ES-I3 (cell line): ENCODE measurements at regions not wholly inside any gene's neighbourhood (a gene's known extent, or its start where the extent isn't known, plus 50 kb on each side); places are given as distances from the start of the nearest gene placed in this dataset.
A peak's percentile ranks its signal among the peaks of the same experiment; 100 is the strongest.

ENCODE experiments used
- H3K36me3 ChIP-seq: 2 replicates; pipeline ENCODE4 v1.6.1; 2013; ENCODE audit warnings: mild to moderate bottlenecking, low read length, control low read depth, moderate library complexity; ENCODE audit not compliant: insufficient read depth
- H3K4me1 ChIP-seq: 2 replicates; pipeline ENCODE4 v1.6.1; 2013; ENCODE audit warnings: mild to moderate bottlenecking, control low read depth, low read length; ENCODE audit not compliant: insufficient read depth
- H3K9ac ChIP-seq: 2 replicates; pipeline ENCODE4 v1.6.1; 2013; ENCODE audit warnings: low read depth, mild to moderate bottlenecking, low read length, moderate library complexity
- H3K9me3 ChIP-seq: 2 replicates; pipeline ENCODE4 v1.6.1; 2013; ENCODE audit warnings: mild to moderate bottlenecking, low read length, moderate library complexity; ENCODE audit not compliant: control insufficient read depth, insufficient read depth

GRCh38 chr21:36532769-36533467, 53.0 kb upstream of the CLDN14 start:
- H3K9ac ChIP-seq = no peak overlapping the region
- no peaks in the 10 kb centered on the region for H3K4me1 ChIP-seq
- H3K9me3 ChIP-seq = no peaks in the 10 kb centered on the region
- H3K36me3 ChIP-seq = no peaks in the 10 kb centered on the region

- Histone ChIP-seq H3K4me1 (no peaks in the 10 kb centered on the region), H3K9me3 (no peaks in the 10 kb centered on the region), H3K36me3 (no peaks in the 10 kb centered on the region), H3K9ac (no peak overlapping the region)
These were observed 53.5 kb upstream of the CLDN14 start for GRCh38 chr21:36533468-36533848.

- Histone ChIP-seq H3K9ac (no peak overlapping the region), H3K4me1 (no peaks in the 10 kb centered on the region), H3K36me3 (no peaks in the 10 kb centered on the region), H3K9me3 (no peaks in the 10 kb centered on the region)
These were observed 54.7 kb upstream of the CLDN14 start for GRCh38 chr21:36534656-36535055.

GRCh38 chr21:36535618-36536241, 55.8 kb upstream of the CLDN14 start:
- Histone ChIP-seq H3K36me3 (no peaks in the 10 kb centered on the region), H3K9me3 (no peaks in the 10 kb centered on the region), H3K4me1 (no peaks in the 10 kb centered on the region), H3K9ac (no peak overlapping the region)

GRCh38 chr21:36538761-36539160, 58.8 kb upstream of the CLDN14 start:
- H3K9ac ChIP-seq = no peak overlapping the region
- no peaks in the 10 kb centered on the region; the same call in 1 of the 2 replicates for H3K4me1 ChIP-seq
- no peaks in the 10 kb centered on the region for H3K36me3 ChIP-seq
- no peaks in the 10 kb centered on the region for H3K9me3 ChIP-seq

GRCh38 chr21:36539434-36540150, 59.7 kb upstream of the CLDN14 start:
- Histone ChIP-seq H3K36me3 (no peaks in the 10 kb centered on the region), H3K4me1 (no peaks in the 10 kb centered on the region; the same call in 1 of the 2 replicates), H3K9me3 (no peaks in the 10 kb centered on the region), H3K9ac (no peak overlapping the region)

- Histone ChIP-seq H3K4me1 (no peaks in the 10 kb centered on the region; the same call in 1 of the 2 replicates), H3K36me3 (no peaks in the 10 kb centered on the region), H3K9ac (no peak overlapping the region), H3K9me3 (no peaks in the 10 kb centered on the region)
These were observed 60.8 kb upstream of the CLDN14 start for GRCh38 chr21:36540700-36541099.

- no peaks in the 10 kb centered on the region for H3K36me3 ChIP-seq
- H3K4me1 ChIP-seq = no peaks in the 10 kb centered on the region; the same call in 1 of the 2 replicates
- no peak overlapping the region for H3K9ac ChIP-seq
- no peaks in the 10 kb centered on the region for H3K9me3 ChIP-seq
These were observed 61.8 kb upstream of the CLDN14 start for GRCh38 chr21:36541721-36542139.

- Histone ChIP-seq H3K9me3 (no peaks in the 10 kb centered on the region), H3K36me3 (no peaks in the 10 kb centered on the region), H3K9ac (peak overlapping the region; percentile 32; the same call in 1 of the 2 replicates), H3K4me1 (no peaks in the 10 kb centered on the region; the same call in 1 of the 2 replicates)
These were observed 62.6 kb upstream of the CLDN14 start for GRCh38 chr21:36542312-36543101.

GRCh38 chr21:36543924-36544323, 64.0 kb upstream of the CLDN14 start:
- no peaks in the 10 kb centered on the region for H3K9me3 ChIP-seq
- H3K4me1 ChIP-seq = no peaks in the 10 kb centered on the region; the same call in 1 of the 2 replicates
- H3K36me3 ChIP-seq = no peaks in the 10 kb centered on the region
- H3K9ac ChIP-seq = no peak overlapping the region

- Histone ChIP-seq H3K4me1 (peaks cover 3% of the 10 kb centered on the region; the same call in 1 of the 2 replicates), H3K9me3 (no peaks in the 10 kb centered on the region), H3K36me3 (no peaks in the 10 kb centered on the region), H3K9ac (no peak overlapping the region)
These were observed 64.6 kb upstream of the CLDN14 start for GRCh38 chr21:36544545-36544944.

GRCh38 chr21:36545776-36546511, 66.0 kb upstream of the CLDN14 start:
- Histone ChIP-seq H3K36me3 (no peaks in the 10 kb centered on the region), H3K4me1 (peaks cover 10% of the 10 kb centered on the region), H3K9ac (no peak overlapping the region), H3K9me3 (no peaks in the 10 kb centered on the region)

GRCh38 chr21:36547464-36547863, 67.5 kb upstream of the CLDN14 start:
- no peaks in the 10 kb centered on the region for H3K9me3 ChIP-seq
- H3K9ac ChIP-seq = no peak overlapping the region
- H3K36me3 ChIP-seq = no peaks in the 10 kb centered on the region
- H3K4me1 ChIP-seq = peaks cover 15% of the 10 kb centered on the region
